Activated CD8-positive, alpha-beta memory T cell treated with anti-CD3 and anti-CD28 coated beads, Interleukin-2, amount 50 U/mL, for 4 hours (primary cell): ENCODE measurements at regions not wholly inside any gene's neighbourhood (a gene's known extent, or its start where the extent isn't known, plus 50 kb on each side); places are given as distances from the start of the nearest gene placed in this dataset.
"Not testable (repeated sequence)": the region's sequence is repeated elsewhere in the genome, so short reads cannot be mapped to it uniquely, and the experiment has no call there.

Experiments
- DNase-seq: peaks from one replicate; pipeline ENCODE4 v3.0.0-alpha.2; 2020

GRCh38 chr12:126404293-126404881 lies 1339.2 kb downstream of the AACS start:
- no peak for DNase-seq

- no peak for DNase-seq
Measured at GRCh38 chr12:126418400-126418799, 1353.2 kb downstream of the AACS start.

- no peak for DNase-seq
Measured at GRCh38 chr12:126419131-126419530, 1353.9 kb downstream of the AACS start.

GRCh38 chr12:126424696-126425095 lies 1359.5 kb downstream of the AACS start:
- DNase-seq = no peak

GRCh38 chr12:126425264-126425663 lies 1360.0 kb downstream of the AACS start:
- DNase-seq = no peak

GRCh38 chr12:126428769-126429168 lies 1363.5 kb downstream of the AACS start:
- DNase-seq = no peak

GRCh38 chr12:126430921-126431320 lies 1365.7 kb downstream of the AACS start:
- DNase-seq = no peak

- no peak for DNase-seq
Measured at GRCh38 chr12:126431767-126432166, 1366.5 kb downstream of the AACS start.

- DNase-seq = no peak
Measured at GRCh38 chr12:126432780-126433179, 1367.5 kb downstream of the AACS start.

- no peak for DNase-seq
Measured at GRCh38 chr12:126434412-126434985, 1369.3 kb downstream of the AACS start.

- DNase-seq = no peak
Measured at GRCh38 chr12:126436041-126436440, 1370.8 kb downstream of the AACS start.

GRCh38 chr12:126437934-126438333 lies 1372.7 kb downstream of the AACS start:
- DNase-seq = no peak

GRCh38 chr12:126443977-126444376 lies 1378.7 kb downstream of the AACS start:
- no peak for DNase-seq

- no peak for DNase-seq
Measured at GRCh38 chr12:126447346-126447745, 1382.1 kb downstream of the AACS start.

GRCh38 chr12:126451809-126452208 lies 1386.6 kb downstream of the AACS start:
- no peak for DNase-seq

- DNase-seq = not testable (repeated sequence)
Measured at GRCh38 chr12:126452686-126453085, 1387.5 kb downstream of the AACS start.

- DNase-seq = no peak
Measured at GRCh38 chr12:126454581-126454980, 1389.3 kb downstream of the AACS start.

GRCh38 chr12:126457776-126458175 lies 1392.5 kb downstream of the AACS start:
- DNase-seq = no peak

GRCh38 chr12:126464153-126464552 lies 1398.9 kb downstream of the AACS start:
- no peak for DNase-seq

GRCh38 chr12:126469211-126469610 lies 1404.0 kb downstream of the AACS start:
- no peak for DNase-seq

- DNase-seq = no peak
Measured at GRCh38 chr12:126474703-126475102, 1409.5 kb downstream of the AACS start.

- no peak for DNase-seq
Measured at GRCh38 chr12:126480451-126480850, 1415.2 kb downstream of the AACS start.

- DNase-seq = no peak
Measured at GRCh38 chr12:126481688-126482087, 1416.5 kb downstream of the AACS start.

- DNase-seq = no peak
Measured at GRCh38 chr12:126482238-126482889, 1417.1 kb downstream of the AACS start.
